ENCODE measurements at regions not wholly inside any gene's neighbourhood (a gene's known extent, or its start where the extent isn't known, plus 50 kb on each side); places are given as distances from the start of the nearest gene placed in this dataset.

DNA sequence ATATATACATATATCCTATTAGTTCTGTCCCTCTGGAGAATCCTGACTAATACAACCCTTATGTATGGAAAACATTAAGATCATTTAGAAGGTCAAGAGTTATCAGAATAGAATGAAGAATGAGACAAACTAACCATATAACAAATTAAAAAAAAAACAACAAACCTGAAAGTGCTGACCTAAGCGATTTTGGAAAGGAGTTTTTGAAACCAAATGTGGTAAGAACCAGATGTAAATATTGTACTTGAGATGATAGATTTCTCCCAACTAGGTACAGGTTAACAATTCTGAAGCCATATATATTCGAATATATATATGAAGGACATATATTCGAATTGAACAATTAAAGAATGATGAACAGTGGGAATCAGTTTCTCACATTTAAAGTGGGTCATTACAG lies 917.8 kb upstream of the SLC39A10 start:
- TF ChIP-seq, protein P1, sequence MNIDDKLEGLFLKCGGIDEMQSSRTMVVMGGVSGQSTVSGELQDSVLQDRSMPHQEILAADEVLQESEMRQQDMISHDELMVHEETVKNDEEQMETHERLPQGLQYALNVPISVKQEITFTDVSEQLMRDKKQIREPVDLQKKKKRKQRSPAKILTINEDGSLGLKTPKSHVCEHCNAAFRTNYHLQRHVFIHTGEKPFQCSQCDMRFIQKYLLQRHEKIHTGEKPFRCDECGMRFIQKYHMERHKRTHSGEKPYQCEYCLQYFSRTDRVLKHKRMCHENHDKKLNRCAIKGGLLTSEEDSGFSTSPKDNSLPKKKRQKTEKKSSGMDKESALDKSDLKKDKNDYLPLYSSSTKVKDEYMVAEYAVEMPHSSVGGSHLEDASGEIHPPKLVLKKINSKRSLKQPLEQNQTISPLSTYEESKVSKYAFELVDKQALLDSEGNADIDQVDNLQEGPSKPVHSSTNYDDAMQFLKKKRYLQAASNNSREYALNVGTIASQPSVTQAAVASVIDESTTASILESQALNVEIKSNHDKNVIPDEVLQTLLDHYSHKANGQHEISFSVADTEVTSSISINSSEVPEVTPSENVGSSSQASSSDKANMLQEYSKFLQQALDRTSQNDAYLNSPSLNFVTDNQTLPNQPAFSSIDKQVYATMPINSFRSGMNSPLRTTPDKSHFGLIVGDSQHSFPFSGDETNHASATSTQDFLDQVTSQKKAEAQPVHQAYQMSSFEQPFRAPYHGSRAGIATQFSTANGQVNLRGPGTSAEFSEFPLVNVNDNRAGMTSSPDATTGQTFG (tag by site-specific recombination; IDR thresholded peaks at IDR 0.05; ENCODE audit: borderline replicate concordance): no peak
- TF ChIP-seq, protein P2, sequence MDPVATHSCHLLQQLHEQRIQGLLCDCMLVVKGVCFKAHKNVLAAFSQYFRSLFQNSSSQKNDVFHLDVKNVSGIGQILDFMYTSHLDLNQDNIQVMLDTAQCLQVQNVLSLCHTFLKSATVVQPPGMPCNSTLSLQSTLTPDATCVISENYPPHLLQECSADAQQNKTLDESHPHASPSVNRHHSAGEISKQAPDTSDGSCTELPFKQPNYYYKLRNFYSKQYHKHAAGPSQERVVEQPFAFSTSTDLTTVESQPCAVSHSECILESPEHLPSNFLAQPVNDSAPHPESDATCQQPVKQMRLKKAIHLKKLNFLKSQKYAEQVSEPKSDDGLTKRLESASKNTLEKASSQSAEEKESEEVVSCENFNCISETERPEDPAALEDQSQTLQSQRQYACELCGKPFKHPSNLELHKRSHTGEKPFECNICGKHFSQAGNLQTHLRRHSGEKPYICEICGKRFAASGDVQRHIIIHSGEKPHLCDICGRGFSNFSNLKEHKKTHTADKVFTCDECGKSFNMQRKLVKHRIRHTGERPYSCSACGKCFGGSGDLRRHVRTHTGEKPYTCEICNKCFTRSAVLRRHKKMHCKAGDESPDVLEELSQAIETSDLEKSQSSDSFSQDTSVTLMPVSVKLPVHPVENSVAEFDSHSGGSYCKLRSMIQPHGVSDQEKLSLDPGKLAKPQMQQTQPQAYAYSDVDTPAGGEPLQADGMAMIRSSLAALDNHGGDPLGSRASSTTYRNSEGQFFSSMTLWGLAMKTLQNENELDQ (tag by site-specific recombination; IDR thresholded peaks at IDR 0.05; ENCODE audit: low read depth): no peak
- TF ChIP-seq, protein P3, sequence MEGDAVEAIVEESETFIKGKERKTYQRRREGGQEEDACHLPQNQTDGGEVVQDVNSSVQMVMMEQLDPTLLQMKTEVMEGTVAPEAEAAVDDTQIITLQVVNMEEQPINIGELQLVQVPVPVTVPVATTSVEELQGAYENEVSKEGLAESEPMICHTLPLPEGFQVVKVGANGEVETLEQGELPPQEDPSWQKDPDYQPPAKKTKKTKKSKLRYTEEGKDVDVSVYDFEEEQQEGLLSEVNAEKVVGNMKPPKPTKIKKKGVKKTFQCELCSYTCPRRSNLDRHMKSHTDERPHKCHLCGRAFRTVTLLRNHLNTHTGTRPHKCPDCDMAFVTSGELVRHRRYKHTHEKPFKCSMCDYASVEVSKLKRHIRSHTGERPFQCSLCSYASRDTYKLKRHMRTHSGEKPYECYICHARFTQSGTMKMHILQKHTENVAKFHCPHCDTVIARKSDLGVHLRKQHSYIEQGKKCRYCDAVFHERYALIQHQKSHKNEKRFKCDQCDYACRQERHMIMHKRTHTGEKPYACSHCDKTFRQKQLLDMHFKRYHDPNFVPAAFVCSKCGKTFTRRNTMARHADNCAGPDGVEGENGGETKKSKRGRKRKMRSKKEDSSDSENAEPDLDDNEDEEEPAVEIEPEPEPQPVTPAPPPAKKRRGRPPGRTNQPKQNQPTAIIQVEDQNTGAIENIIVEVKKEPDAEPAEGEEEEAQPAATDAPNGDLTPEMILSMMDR (tag by site-specific recombination; IDR thresholded peaks at IDR 0.05): no peak
- no peak for TF ChIP-seq ZNF138 (tag by site-specific recombination; IDR thresholded peaks at IDR 0.05; ENCODE audit: borderline replicate concordance)
- TF ChIP-seq ZNF274 (IDR thresholded peaks at IDR 0.05; ENCODE audit: low read length): no peak
- no peak for TF ChIP-seq ZNF274 (tag by site-specific recombination; IDR thresholded peaks at IDR 0.05; ENCODE audit: borderline replicate concordance)
- TF ChIP-seq SP7 (tag by site-specific recombination; IDR thresholded peaks at IDR 0.05): no peak
- TF ChIP-seq, protein P4, sequence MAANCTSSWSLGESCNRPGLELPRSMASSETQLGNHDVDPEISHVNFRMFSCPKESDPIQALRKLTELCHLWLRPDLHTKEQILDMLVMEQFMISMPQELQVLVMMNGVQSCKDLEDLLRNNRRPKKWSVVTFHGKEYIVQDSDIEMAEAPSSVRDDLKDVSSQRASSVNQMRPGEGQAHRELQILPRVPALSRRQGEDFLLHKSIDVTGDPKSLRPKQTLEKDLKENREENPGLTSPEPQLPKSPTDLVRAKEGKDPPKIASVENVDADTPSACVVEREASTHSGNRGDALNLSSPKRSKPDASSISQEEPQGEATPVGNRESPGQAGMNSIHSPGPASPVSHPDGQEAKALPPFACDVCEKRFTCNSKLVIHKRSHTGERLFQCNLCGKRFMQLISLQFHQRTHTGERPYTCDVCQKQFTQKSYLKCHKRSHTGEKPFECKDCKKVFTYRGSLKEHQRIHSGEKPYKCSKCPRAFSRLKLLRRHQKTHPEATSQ (tag by site-specific recombination; IDR thresholded peaks at IDR 0.05): no peak
- TF ChIP-seq ZNF175 (tag by site-specific recombination; IDR thresholded peaks at IDR 0.05): no peak
- TF ChIP-seq ZNF623 (tag by site-specific recombination; IDR thresholded peaks at IDR 0.05): no peak
- TF ChIP-seq, protein P5, sequence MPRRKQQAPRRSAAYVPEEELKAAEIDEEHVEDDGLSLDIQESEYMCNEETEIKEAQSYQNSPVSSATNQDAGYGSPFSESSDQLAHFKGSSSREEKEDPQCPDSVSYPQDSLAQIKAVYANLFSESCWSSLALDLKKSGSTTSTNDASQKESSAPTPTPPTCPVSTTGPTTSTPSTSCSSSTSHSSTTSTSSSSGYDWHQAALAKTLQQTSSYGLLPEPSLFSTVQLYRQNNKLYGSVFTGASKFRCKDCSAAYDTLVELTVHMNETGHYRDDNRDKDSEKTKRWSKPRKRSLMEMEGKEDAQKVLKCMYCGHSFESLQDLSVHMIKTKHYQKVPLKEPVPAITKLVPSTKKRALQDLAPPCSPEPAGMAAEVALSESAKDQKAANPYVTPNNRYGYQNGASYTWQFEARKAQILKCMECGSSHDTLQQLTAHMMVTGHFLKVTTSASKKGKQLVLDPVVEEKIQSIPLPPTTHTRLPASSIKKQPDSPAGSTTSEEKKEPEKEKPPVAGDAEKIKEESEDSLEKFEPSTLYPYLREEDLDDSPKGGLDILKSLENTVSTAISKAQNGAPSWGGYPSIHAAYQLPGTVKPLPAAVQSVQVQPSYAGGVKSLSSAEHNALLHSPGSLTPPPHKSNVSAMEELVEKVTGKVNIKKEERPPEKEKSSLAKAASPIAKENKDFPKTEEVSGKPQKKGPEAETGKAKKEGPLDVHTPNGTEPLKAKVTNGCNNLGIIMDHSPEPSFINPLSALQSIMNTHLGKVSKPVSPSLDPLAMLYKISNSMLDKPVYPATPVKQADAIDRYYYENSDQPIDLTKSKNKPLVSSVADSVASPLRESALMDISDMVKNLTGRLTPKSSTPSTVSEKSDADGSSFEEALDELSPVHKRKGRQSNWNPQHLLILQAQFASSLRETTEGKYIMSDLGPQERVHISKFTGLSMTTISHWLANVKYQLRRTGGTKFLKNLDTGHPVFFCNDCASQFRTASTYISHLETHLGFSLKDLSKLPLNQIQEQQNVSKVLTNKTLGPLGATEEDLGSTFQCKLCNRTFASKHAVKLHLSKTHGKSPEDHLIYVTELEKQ (tag by site-specific recombination; IDR thresholded peaks at IDR 0.05; ENCODE audit: borderline replicate concordance): no peak
